ENCODE measurements at regions not wholly inside any gene's neighbourhood (a gene's known extent, or its start where the extent isn't known, plus 50 kb on each side); places are given as distances from the start of the nearest gene placed in this dataset.

GRCh38 chr18:52208646-52209045 lies 131.4 kb upstream of the DCC start:
- Histone ChIP-seq H3K79me2 (ENCODE audit: insufficient read depth, low read length) (no peaks in the 10 kb centered on the region), H2BK20ac (ENCODE audit: low read depth, low read length, poor library complexity, severe bottlenecking) (no peak overlapping the region), H4K8ac (replicated peaks; ENCODE audit: insufficient read length, low read depth, low read length) (no peak overlapping the region), H4K20me1 (ENCODE audit: control insufficient read depth, insufficient read depth, insufficient read length) (no peaks in the 10 kb centered on the region), H3K23me2 (ENCODE audit: insufficient read length, low read depth, low read length, poor library complexity, severe bottlenecking) (no peaks in the 10 kb centered on the region), H3K23ac (ENCODE audit: insufficient read length, low read depth, low read length) (no peak overlapping the region), H3K4ac (ENCODE audit: low read depth, low read length) (no peak overlapping the region), H3K27me3 (ENCODE audit: insufficient read depth, low read length) (no peaks in the 10 kb centered on the region), H3K27ac (ENCODE audit: insufficient read length, low read depth, low read length) (no peak overlapping the region), H2BK12ac (ENCODE audit: insufficient read length, low read depth, low read length) (no peak overlapping the region), H3K4me2 (ENCODE audit: insufficient read depth, insufficient read length, low read length) (no peak overlapping the region), H3K79me1 (ENCODE audit: insufficient read depth, low read depth, low read length, poor library complexity, severe bottlenecking) (no peaks in the 10 kb centered on the region), H4K91ac (ENCODE audit: insufficient read length, low read depth, low read length) (no peak overlapping the region), H3K4me1 (ENCODE audit: insufficient read depth, low read length) (no peaks in the 10 kb centered on the region), H2BK120ac (ENCODE audit: low read depth, low read length, poor library complexity, severe bottlenecking) (no peak overlapping the region), H2AFZ (ENCODE audit: low read length) (no peak overlapping the region), H2AK5ac (ENCODE audit: insufficient read length, low read length) (no peak overlapping the region), H3K18ac (ENCODE audit: insufficient read length, low read depth, low read length) (no peak overlapping the region), H4K5ac (ENCODE audit: insufficient read length, low read depth, low read length) (no peak overlapping the region), H3K9ac (ENCODE audit: extremely low read depth, insufficient read length, low read length) (no peak overlapping the region), H2BK5ac (ENCODE audit: insufficient read length, low read length) (no peak overlapping the region), H3K56ac (ENCODE audit: insufficient read length, low read depth, low read length) (no peak overlapping the region), H3T11ph (ENCODE audit: low read length) (no peak overlapping the region), H2BK15ac (ENCODE audit: low read depth, low read length) (no peak overlapping the region), H3K9me3 (ENCODE audit: control insufficient read depth, low read depth, low read length) (no peaks in the 10 kb centered on the region), H3K14ac (ENCODE audit: insufficient read depth, low read length) (no peak overlapping the region)
- H3K27ac Mint-ChIP-seq = no peak overlapping the region
- no peaks in the 10 kb centered on the region for H3K27me3 Mint-ChIP-seq (ENCODE audit: low read depth)
- DNase-seq = no peak
- no peaks in the 10 kb centered on the region for H3K4me1 Mint-ChIP-seq
- H3K9me3 Mint-ChIP-seq = peaks cover 0 to 6% of the 10 kb centered on the region in 2 experiments; a peak in 2 of 5 replicates
- no peaks in the 10 kb centered on the region for H3K36me3 Mint-ChIP-seq (ENCODE audit: insufficient read depth in 1 of 3, low read depth in 3 of 3)
- WGBS (ENCODE audit: extremely low coverage, insufficient read length, low lambda C conversion rate) = no CpG with 5 or more reads among the region's 3 CpGs
- H3K4me3 Mint-ChIP-seq = no peak overlapping the region
- TF ChIP-seq, protein P1, sequence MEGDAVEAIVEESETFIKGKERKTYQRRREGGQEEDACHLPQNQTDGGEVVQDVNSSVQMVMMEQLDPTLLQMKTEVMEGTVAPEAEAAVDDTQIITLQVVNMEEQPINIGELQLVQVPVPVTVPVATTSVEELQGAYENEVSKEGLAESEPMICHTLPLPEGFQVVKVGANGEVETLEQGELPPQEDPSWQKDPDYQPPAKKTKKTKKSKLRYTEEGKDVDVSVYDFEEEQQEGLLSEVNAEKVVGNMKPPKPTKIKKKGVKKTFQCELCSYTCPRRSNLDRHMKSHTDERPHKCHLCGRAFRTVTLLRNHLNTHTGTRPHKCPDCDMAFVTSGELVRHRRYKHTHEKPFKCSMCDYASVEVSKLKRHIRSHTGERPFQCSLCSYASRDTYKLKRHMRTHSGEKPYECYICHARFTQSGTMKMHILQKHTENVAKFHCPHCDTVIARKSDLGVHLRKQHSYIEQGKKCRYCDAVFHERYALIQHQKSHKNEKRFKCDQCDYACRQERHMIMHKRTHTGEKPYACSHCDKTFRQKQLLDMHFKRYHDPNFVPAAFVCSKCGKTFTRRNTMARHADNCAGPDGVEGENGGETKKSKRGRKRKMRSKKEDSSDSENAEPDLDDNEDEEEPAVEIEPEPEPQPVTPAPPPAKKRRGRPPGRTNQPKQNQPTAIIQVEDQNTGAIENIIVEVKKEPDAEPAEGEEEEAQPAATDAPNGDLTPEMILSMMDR (conservative IDR thresholded peaks at IDR 0.05) = no peak
